IMR-90 (cell line): ENCODE measurements at regions not wholly inside any gene's neighbourhood (a gene's known extent, or its start where the extent isn't known, plus 50 kb on each side); places are given as distances from the start of the nearest gene placed in this dataset.

Experiments used
- BHLHE40 ChIP-seq: fragments of 150-350 bp; IDR thresholded peaks from 2 replicates; pipeline ENCODE4 v1.6.1; 2016; ENCODE audit warnings: mild to moderate bottlenecking, low read depth, low read length
- CEBPB ChIP-seq: IDR thresholded peaks from 2 replicates; pipeline ENCODE4 v1.6.1; 2012; ENCODE audit warnings: low read depth, low read length, improper control_type of control experiment
- CHD1 ChIP-seq: IDR thresholded peaks from 2 replicates; pipeline ENCODE4 v1.6.1; 2012; ENCODE audit warnings: low read depth, low read length, improper control_type of control experiment
- FOS ChIP-seq: fragments of 150-350 bp; IDR thresholded peaks from 2 replicates; pipeline ENCODE4 v1.6.1; 2016; ENCODE audit warnings: low read depth, low read length
- MAZ ChIP-seq: IDR thresholded peaks from 2 replicates; pipeline ENCODE4 v1.6.1; 2012; ENCODE audit warnings: low read depth, mild to moderate bottlenecking, low read length, improper control_type of control experiment, moderate library complexity, borderline replicate concordance
- MXI1 ChIP-seq: IDR thresholded peaks from 2 replicates; pipeline ENCODE4 v1.6.1; 2012; ENCODE audit warnings: low read depth, mild to moderate bottlenecking, low read length, moderate library complexity, borderline replicate concordance
- POLR2A ChIP-seq: IDR thresholded peaks from 2 replicates; pipeline ENCODE4 v1.6.1; 2012; ENCODE audit warnings: mild to moderate bottlenecking, low read depth, low read length
- RAD21 ChIP-seq: IDR thresholded peaks from 2 replicates; pipeline ENCODE4 v1.6.1; 2012; ENCODE audit warnings: low read length, improper control_type of control experiment
- RCOR1 ChIP-seq: IDR thresholded peaks from 2 replicates; pipeline ENCODE4 v1.6.1; 2012; ENCODE audit warnings: mild to moderate bottlenecking, low read length, improper control_type of control experiment; ENCODE audit not compliant: insufficient replicate concordance
- RFX5 ChIP-seq: IDR thresholded peaks from 2 replicates; pipeline ENCODE4 v1.8.0; 2012; ENCODE audit warnings: low read depth, mild to moderate bottlenecking, low read length, moderate library complexity
- SMC3 ChIP-seq: fragments of 150-350 bp; IDR thresholded peaks from 2 replicates; pipeline ENCODE4 v1.6.1; 2016; ENCODE audit warnings: low read depth, mild to moderate bottlenecking, antibody characterized with exemption, low read length, moderate library complexity
- TF ChIP-seq, protein P1 (sequence below): conservative IDR thresholded peaks from 2 replicates; pipeline ENCODE4 v1.5.1; 2012; ENCODE audit warnings: mild to moderate bottlenecking, low read depth, low read length, improper control_type of control experiment
- TF ChIP-seq, protein P2 (sequence below): fragments of 150-350 bp; IDR thresholded peaks from 2 replicates; pipeline ENCODE4 v1.6.1; 2017; ENCODE audit warnings: mild to moderate bottlenecking, antibody characterized with exemption, low read length, low read depth
- TF ChIP-seq, protein P3 (sequence below): fragments of 150-350 bp; IDR thresholded peaks from 2 replicates; pipeline ENCODE4 v1.6.1; 2016; ENCODE audit warnings: low read depth, mild to moderate bottlenecking, low read length, moderate library complexity, borderline replicate concordance

DNA sequence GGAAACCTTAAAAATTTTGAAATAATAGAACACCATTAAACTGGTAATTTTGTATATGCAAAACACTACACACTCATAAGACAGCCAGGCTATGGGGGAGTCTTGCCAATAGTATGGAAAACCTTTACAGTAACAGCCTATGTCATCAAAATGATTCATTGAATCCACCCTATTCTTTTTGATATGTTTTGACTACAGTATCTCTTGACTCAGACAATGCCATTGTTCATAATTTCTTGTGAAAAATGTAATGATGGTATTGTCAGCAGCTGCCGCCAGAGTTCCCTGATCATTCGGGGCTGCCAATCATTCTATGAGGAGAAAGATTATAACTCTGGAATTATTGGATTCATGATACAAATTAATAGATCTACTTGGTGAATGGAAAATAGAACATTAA lies 101.4 kb upstream of the POC5 start:
- TF ChIP-seq, protein P1, sequence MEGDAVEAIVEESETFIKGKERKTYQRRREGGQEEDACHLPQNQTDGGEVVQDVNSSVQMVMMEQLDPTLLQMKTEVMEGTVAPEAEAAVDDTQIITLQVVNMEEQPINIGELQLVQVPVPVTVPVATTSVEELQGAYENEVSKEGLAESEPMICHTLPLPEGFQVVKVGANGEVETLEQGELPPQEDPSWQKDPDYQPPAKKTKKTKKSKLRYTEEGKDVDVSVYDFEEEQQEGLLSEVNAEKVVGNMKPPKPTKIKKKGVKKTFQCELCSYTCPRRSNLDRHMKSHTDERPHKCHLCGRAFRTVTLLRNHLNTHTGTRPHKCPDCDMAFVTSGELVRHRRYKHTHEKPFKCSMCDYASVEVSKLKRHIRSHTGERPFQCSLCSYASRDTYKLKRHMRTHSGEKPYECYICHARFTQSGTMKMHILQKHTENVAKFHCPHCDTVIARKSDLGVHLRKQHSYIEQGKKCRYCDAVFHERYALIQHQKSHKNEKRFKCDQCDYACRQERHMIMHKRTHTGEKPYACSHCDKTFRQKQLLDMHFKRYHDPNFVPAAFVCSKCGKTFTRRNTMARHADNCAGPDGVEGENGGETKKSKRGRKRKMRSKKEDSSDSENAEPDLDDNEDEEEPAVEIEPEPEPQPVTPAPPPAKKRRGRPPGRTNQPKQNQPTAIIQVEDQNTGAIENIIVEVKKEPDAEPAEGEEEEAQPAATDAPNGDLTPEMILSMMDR, result no peak
- TF ChIP-seq, protein P2, sequence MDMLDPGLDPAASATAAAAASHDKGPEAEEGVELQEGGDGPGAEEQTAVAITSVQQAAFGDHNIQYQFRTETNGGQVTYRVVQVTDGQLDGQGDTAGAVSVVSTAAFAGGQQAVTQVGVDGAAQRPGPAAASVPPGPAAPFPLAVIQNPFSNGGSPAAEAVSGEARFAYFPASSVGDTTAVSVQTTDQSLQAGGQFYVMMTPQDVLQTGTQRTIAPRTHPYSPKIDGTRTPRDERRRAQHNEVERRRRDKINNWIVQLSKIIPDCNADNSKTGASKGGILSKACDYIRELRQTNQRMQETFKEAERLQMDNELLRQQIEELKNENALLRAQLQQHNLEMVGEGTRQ, result no peak
- TF ChIP-seq RAD21 (no peak), SMC3 (no peak), MAZ (no peak), RFX5 (no peak), POLR2A (no peak), BHLHE40 (no peak), CEBPB (no peak), MXI1 (no peak), FOS (no peak), CHD1 (no peak), RCOR1 (no peak)
- TF ChIP-seq, protein P3, sequence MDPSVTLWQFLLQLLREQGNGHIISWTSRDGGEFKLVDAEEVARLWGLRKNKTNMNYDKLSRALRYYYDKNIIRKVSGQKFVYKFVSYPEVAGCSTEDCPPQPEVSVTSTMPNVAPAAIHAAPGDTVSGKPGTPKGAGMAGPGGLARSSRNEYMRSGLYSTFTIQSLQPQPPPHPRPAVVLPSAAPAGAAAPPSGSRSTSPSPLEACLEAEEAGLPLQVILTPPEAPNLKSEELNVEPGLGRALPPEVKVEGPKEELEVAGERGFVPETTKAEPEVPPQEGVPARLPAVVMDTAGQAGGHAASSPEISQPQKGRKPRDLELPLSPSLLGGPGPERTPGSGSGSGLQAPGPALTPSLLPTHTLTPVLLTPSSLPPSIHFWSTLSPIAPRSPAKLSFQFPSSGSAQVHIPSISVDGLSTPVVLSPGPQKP, result no peak
